ENCODE measurements at regions not wholly inside any gene's neighbourhood (a gene's known extent, or its start where the extent isn't known, plus 50 kb on each side); places are given as distances from the start of the nearest gene placed in this dataset.

GRCh38 chr9:88320748-88321415 is 67.4 kb upstream of the SPIN1 start:
- TF ChIP-seq CTCF (IDR thresholded peaks at IDR 0.05; ENCODE audit: low read depth, low read length, poor library complexity, severe bottlenecking) (no peak), EZH2phosphoT487 (IDR thresholded peaks at IDR 0.05; ENCODE audit: borderline replicate concordance, low read length) (no peak)

All from DOHH2 (cell line).